Natural killer cell (primary cell): ENCODE measurements at regions not wholly inside any gene's neighbourhood (a gene's known extent, or its start where the extent isn't known, plus 50 kb on each side); places are given as distances from the start of the nearest gene placed in this dataset.

Experiments used
- ATAC-seq, 3 donors: fragments of 150-1000 bp in 2 of 3; fragments of 200-7000 bp in 1 of 3; cut with Tn5 transposase; 1 replicate in 1 of 3; 2 replicates in 2 of 3; pipeline ENCODE4 v1.10.0; 2021; ENCODE audit warnings: mild to moderate bottlenecking in 2 of 3, moderate library complexity in 2 of 3
- DNase-seq, 2 donors: peaks; one replicate each; pipeline versions ENCODE4 v3.0.0 to v3.0.0-alpha.2; 2013 to 2021; ENCODE audit warnings: mixed read lengths in 1 of 2
- H3K27ac ChIP-seq: one replicate; pipeline ENCODE4 v1.5.1; 2013; ENCODE audit warnings: mild to moderate bottlenecking, low read length
- H3K27me3 ChIP-seq: one replicate; pipeline ENCODE4 v1.6.1; 2013; ENCODE audit warnings: low read length; ENCODE audit not compliant: control insufficient read depth, insufficient read depth
- H3K36me3 ChIP-seq: one replicate; pipeline ENCODE4 v1.6.1; 2013; ENCODE audit warnings: low read length; ENCODE audit not compliant: control insufficient read depth, insufficient read depth
- H3K4me1 ChIP-seq: one replicate; pipeline ENCODE4 v1.6.1; 2013; ENCODE audit warnings: low read length; ENCODE audit not compliant: control insufficient read depth, insufficient read depth
- H3K4me3 ChIP-seq: one replicate; pipeline ENCODE4 v1.5.1; 2013; ENCODE audit warnings: low read length
- H3K9me3 ChIP-seq: one replicate; pipeline ENCODE4 v1.6.1; 2013; ENCODE audit warnings: low read length; ENCODE audit not compliant: control insufficient read depth, insufficient read depth
- H3K27ac Mint-ChIP-seq, 2 donors: one replicate each; pipeline ENCODE4 v1.8.0; 2022; ENCODE audit warnings: mild to moderate bottlenecking in 2 of 2, mixed read lengths in 2 of 2, moderate library complexity in 1 of 2
- H3K27me3 Mint-ChIP-seq, 2 donors: one replicate each; pipeline ENCODE4 v1.8.0; 2022; ENCODE audit warnings: low read depth in 2 of 2, mixed read lengths in 2 of 2
- H3K36me3 Mint-ChIP-seq: one replicate; pipeline ENCODE4 v1.8.0; 2022; ENCODE audit warnings: mixed read lengths
- H3K4me1 Mint-ChIP-seq, 2 donors: one replicate each; pipeline ENCODE4 v1.8.0; 2022; ENCODE audit warnings: mixed read lengths in 2 of 2
- H3K4me3 Mint-ChIP-seq: one replicate; pipeline ENCODE4 v1.8.0; 2022; ENCODE audit warnings: mild to moderate bottlenecking, moderate library complexity, mixed read lengths
- H3K9me3 Mint-ChIP-seq, 2 donors: one replicate each; pipeline ENCODE4 v1.8.0; 2022; ENCODE audit warnings: mixed read lengths in 2 of 2
- CTCF ChIP-seq: fragments of 200-600 bp; IDR thresholded peaks from one replicate; pipeline ENCODE4 v1.8.0; 2022; ENCODE audit warnings: antibody characterized with exemption
- WGBS: methylation state at CpG from one replicate; pipeline ENCODE4 v1.1.7; 2013; ENCODE audit warnings: missing lambda C conversion rate; ENCODE audit not compliant: insufficient coverage; 5-methylcytosine and 5-hydroxymethylcytosine counted together
- intact Hi-C: fragments of 100-400 bp; cut with micrococcal nuclease; formaldehyde crosslinking; loops from one replicate; pipeline ENCODE4 v1.14.2; 2022

DNA sequence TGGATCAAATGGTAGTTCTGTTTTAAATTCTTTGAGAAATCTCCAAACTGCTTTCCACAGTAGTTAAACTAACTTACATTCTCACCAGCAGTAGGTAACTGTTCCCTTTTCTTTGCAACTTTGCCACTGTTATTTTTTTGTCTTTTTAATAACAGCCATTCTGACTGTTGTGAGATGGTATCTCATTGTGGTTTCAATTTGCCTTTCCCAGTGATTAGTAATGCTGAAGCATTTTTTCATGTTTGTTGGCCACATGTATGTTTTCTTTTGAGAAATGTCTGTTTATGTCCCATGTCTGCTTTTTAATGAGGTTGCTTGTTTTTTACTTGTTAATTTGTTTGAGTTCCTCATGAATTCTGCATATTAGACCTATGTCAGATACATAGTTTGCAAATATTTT, 198.8 kb downstream of the RAB28 start:
- H3K27ac Mint-ChIP-seq = no peak overlapping the region
- no peaks in the 10 kb centered on the region for H3K4me1 ChIP-seq
- peaks cover 19 to 20% of the 10 kb centered on the region in 2 donors for H3K9me3 Mint-ChIP-seq
- no peak overlapping the region for H3K4me3 Mint-ChIP-seq
- ATAC-seq (no peak), DNase-seq (no peak)
- no peak for TF ChIP-seq CTCF
- no peak overlapping the region for H3K27ac ChIP-seq
- no peaks in the 10 kb centered on the region for H3K36me3 ChIP-seq
- peaks cover 3% of the 10 kb centered on the region for H3K9me3 ChIP-seq
- H3K27me3 ChIP-seq = no peaks in the 10 kb centered on the region
- intact Hi-C loops = no loop called here
- H3K36me3 Mint-ChIP-seq = peaks cover 28% of the 10 kb centered on the region
- H3K27me3 Mint-ChIP-seq = no peaks in the 10 kb centered on the region
- no peak overlapping the region for H3K4me3 ChIP-seq
- no peaks in the 10 kb centered on the region for H3K4me1 Mint-ChIP-seq

- Histone ChIP-seq H3K27me3 (no peaks in the 10 kb centered on the region), H3K4me1 (no peaks in the 10 kb centered on the region), H3K9me3 (no peaks in the 10 kb centered on the region), H3K27ac (no peak overlapping the region), H3K4me3 (no peak overlapping the region), H3K36me3 (no peaks in the 10 kb centered on the region)
- intact Hi-C loops = no loop called here
- H3K36me3 Mint-ChIP-seq = peaks cover 28% of the 10 kb centered on the region
- no peak overlapping the region for H3K4me3 Mint-ChIP-seq
- WGBS = no CpG with 5 or more reads among the region's 2 CpGs
- TF ChIP-seq CTCF = no peak
- DNase-seq (no peak), ATAC-seq (no peak)
- peaks cover 19 to 20% of the 10 kb centered on the region in 2 donors for H3K9me3 Mint-ChIP-seq
- no peaks in the 10 kb centered on the region for H3K27me3 Mint-ChIP-seq
- no peaks in the 10 kb centered on the region for H3K4me1 Mint-ChIP-seq
- no peak overlapping the region for H3K27ac Mint-ChIP-seq
These were observed 199.2 kb downstream of the RAB28 start for GRCh38 chr4:13284932-13285331.

- Histone ChIP-seq H3K4me3 (no peak overlapping the region), H3K36me3 (no peaks in the 10 kb centered on the region), H3K9me3 (peaks cover 9% of the 10 kb centered on the region), H3K27ac (no peak overlapping the region), H3K27me3 (no peaks in the 10 kb centered on the region), H3K4me1 (no peaks in the 10 kb centered on the region)
- no peak overlapping the region for H3K27ac Mint-ChIP-seq
- peaks cover 22% of the 10 kb centered on the region for H3K36me3 Mint-ChIP-seq
- 100% methylated on average over 1 of the region's 1 CpG for WGBS
- TF ChIP-seq CTCF = no peak
- peaks cover 23 to 26% of the 10 kb centered on the region in 2 donors for H3K9me3 Mint-ChIP-seq
- no peak for ATAC-seq
- intact Hi-C loops = no loop called here
- DNase-seq = no peak
- H3K27me3 Mint-ChIP-seq = no peaks in the 10 kb centered on the region
- no peak overlapping the region for H3K4me3 Mint-ChIP-seq
- no peaks in the 10 kb centered on the region for H3K4me1 Mint-ChIP-seq
These were observed 207.8 kb downstream of the RAB28 start for GRCh38 chr4:13276357-13276756.

- DNase-seq = no peak
- Mint-ChIP-seq H3K9me3 (peaks cover 5 to 10% of the 10 kb centered on the region in 2 donors), H3K27me3 (no peaks in the 10 kb centered on the region), H3K4me1 (no peaks in the 10 kb centered on the region), H3K36me3 (peaks cover 15% of the 10 kb centered on the region), H3K27ac (no peak overlapping the region), H3K4me3 (no peak overlapping the region)
- Histone ChIP-seq H3K36me3 (no peaks in the 10 kb centered on the region), H3K4me1 (no peaks in the 10 kb centered on the region), H3K4me3 (no peak overlapping the region), H3K27ac (no peak overlapping the region), H3K27me3 (no peaks in the 10 kb centered on the region), H3K9me3 (no peaks in the 10 kb centered on the region)
- WGBS = 90% methylated on average over 3 of the region's 3 CpGs
- ATAC-seq = no peak
- intact Hi-C loops = no loop called here
- TF ChIP-seq CTCF = no peak
These were observed 215.4 kb downstream of the RAB28 start for GRCh38 chr4:13268703-13269102.
